Stimulated activated CD4-positive, alpha-beta T cell treated with anti-CD3 and anti-CD28 coated beads, Interleukin-1b, Interleukin-23, amount 100 ng/mL, for 48 hours (primary cell): ENCODE measurements at regions not wholly inside any gene's neighbourhood (a gene's known extent, or its start where the extent isn't known, plus 50 kb on each side); places are given as distances from the start of the nearest gene placed in this dataset.
"Not testable (repeated sequence)": the region's sequence is repeated elsewhere in the genome, so short reads cannot be mapped to it uniquely, and the experiment has no call there.

Experiments used
- DNase-seq: peaks from one replicate; pipeline ENCODE4 v3.0.0-alpha.2; 2020

DNA sequence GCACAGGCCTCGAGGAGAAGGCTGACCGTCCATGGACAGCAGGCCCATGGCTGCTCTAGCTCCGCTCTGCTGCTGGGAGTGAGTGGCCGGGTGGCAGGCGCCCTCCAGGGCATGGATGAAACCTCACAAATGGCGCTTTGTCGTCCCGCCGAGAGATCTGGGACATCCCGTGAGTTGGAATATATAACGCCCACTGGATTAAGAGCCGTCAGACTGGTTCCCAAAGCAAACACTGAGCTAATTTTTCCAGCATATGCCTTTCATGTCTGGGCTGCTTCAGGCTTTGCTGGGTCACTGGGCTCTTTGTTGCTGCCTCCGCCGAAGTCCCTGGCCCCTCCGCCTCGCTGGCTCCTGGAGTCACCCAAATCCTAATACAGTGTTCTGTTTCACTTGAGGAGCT lies 266.3 kb downstream of the FOXL1 start:
- no peak for DNase-seq

- DNase-seq = no peak
Measured at GRCh38 chr16:86846136-86846535, 267.8 kb downstream of the FOXL1 start.

DNA sequence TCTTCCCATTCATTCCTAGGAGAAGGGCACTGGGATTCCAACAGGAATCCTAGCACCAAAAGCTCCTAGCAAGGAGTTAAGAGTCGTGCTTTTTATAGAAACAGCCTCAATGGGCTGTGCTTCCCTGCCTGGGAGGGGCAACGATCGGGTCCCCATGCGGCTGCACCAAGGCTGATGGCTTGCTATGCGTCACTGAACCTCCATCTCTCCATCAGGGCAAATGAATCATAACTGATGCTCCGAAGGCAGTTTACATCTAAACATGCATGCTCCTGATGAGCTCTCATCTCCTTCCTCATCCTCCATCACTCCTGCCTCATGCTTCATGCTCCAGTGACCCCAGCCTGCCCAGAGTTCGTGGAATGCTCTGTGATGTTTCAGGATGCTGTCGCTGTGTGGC lies 270.5 kb downstream of the FOXL1 start:
- no peak for DNase-seq

- DNase-seq = no peak
Measured at GRCh38 chr16:86850670-86851069, 272.3 kb downstream of the FOXL1 start.

GRCh38 chr16:86852135-86852534 lies 273.8 kb downstream of the FOXL1 start:
- no peak for DNase-seq

- no peak for DNase-seq
Measured at GRCh38 chr16:86854058-86854621, 275.8 kb downstream of the FOXL1 start.

GRCh38 chr16:86854626-86855294 lies 276.4 kb downstream of the FOXL1 start:
- DNase-seq = no peak

DNA sequence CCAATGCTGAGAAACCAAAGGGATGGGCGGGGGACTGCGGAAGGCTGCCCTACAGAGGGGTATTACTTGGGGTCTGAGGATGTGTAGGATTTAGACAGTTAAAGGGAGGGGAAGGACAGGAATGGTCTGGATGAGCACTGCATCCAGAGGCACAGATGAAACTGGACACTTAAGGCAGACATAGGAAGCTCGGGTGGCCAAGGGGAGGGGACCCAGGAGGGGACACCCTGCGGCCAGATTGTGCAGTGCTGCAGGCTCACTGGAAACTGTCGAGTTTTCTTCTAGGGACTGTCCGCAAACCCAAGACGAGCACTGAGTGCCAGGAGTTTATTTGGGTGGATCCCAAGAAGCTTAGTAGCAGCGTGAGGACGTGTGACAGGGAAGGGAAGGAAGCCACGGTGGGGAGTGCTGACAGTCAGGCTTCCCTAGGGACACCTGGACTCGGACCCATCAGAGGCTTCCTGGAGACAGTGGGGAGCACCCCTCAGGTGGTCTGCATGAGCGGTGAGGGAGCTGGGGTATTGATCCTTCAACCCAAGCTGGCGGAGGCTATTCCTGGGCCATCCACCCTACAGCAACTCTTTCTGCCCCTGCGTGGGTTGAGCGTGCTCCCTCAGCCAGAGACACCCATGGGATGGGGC lies 278.7 kb downstream of the FOXL1 start:
- DNase-seq = no peak

DNA sequence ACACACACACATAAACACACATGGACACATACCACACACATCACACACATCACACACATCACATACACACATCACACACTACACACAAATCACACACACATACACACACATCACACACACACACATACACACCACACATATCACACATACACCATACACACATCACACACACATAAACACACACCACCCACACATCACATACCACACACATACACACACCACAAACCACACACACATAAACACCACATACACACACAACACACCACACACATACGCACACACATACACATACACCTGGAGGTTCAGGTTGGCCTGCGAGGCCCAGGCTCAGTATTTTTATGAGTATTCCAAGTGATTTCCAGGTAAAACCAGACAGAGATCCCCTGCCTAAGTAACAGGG lies 279.5 kb downstream of the FOXL1 start:
- DNase-seq = no peak

GRCh38 chr16:86858501-86858900 lies 280.2 kb downstream of the FOXL1 start:
- no peak for DNase-seq

DNA sequence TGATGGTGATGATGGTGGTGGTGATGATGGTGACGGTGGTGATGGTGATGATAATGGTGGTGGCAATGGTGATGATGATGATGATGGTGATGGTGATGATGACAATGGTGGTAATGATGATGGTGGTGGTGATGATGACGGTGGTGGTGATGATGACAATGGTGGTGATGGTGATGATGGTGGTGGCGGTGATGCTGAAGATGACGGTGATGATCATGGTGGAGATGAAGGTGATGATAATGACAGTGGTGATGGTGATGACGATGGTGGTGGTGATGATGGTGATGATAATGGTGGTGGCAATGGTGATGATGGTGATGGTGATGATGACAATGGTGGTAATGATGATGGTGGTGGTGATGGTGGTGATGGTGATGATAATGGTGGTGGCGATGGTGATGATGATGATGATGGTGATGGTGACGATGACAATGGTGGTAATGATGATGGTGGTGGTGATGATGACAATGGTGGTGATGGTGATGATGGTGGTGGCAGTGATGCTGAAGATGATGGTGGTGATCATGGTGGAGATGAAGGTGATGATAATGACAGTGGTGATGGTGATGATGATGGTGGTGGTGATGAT lies 283.0 kb downstream of the FOXL1 start:
- not testable (repeated sequence) for DNase-seq

GRCh38 chr16:86862595-86863280 lies 284.4 kb downstream of the FOXL1 start:
- no peak for DNase-seq

GRCh38 chr16:86863609-86864008 lies 285.3 kb downstream of the FOXL1 start:
- DNase-seq = no peak

GRCh38 chr16:86864586-86864985 lies 286.2 kb downstream of the FOXL1 start:
- DNase-seq = no peak

DNA sequence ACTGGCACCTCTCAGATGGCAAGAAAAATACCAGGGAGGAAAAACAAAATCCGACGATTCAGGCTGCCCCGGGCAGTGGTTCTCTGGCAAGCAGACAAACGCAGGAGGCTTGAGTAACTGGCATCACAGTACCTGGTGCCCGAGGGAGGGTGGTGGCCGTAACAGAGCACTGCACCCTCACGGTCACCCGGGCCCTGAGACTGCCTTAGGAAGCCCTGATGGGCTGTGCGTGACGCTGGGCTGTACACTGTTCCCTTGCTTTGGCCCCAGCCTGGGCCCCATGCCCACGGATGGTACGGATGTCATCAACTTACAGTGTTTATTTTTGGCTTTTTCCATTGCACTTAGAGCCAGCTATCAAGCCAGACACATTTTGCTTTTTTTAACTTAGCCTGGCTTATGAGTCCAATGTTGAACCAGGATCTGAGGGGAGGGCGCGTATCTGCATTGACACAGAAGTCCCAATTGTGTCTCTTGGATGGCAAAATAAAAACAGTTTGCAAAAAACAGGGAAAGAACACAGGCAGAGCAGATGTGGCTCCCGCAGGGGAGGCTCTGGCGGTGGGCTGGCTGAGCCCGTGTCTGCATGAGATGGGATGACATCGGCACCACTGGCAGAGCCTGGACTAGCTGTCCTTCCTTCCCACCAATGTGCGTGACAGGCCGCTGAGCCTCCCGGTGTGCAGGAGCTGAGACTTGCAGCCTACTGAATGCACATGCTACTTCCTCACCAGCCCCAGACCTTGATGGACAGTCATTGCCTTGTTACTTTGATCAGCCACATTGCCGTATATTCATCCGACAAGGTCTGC lies 287.7 kb downstream of the FOXL1 start:
- no peak for DNase-seq

DNA sequence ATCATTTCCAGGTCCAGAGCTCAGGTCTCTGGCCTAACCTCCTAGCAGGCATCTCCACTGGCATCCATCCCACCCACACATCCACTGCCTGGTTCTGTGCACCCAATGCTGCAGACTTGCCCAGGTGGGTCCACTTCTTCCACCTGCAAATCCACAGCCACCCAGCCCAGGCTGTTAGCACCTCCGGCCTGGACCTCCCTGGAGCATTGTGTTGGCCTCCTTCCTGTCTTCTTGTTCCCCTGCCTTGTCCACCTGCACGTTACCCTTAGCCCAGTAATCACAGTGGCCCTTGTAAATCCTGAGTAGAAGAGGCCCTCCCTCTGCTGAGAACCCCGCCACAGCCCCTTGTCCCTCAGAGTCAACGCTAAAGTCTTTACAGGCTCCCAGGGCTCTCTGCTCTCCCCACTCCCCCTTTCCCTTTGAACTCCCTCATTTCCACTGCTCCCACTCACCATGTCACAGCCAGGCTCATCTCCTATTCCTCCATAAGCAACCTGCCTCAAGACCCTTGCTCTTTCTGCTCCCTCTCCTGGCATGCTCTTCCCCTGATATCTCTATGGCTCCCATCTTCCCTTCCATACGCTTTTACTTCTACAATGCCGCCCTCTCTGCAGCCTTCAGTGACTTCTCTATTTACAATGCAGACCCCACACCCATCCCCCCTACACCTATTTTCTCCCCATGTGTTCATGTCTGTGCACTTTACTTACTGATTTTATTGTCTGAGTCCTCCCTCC lies 288.8 kb downstream of the FOXL1 start:
- DNase-seq = no peak

DNA sequence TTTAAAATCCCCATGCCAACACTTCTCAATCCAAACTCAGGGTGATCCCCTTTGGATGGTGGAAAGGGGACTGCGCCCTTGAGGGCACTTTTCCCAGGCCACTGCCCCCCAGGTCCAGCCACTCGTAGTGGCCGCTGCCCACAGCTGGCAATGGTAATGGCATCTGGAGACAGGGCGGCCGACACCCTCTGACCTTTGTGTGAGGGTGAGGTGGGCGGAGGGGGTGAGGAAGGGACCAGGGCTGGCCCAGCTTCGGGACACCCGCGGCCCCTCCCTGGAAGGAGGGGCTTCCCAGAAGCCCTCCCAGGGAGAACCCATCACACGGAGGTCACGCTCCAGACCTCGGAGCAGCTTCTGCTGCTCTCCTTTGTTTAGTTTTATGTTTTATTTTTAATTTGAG lies 289.7 kb downstream of the FOXL1 start:
- no peak for DNase-seq

- DNase-seq = no peak
Measured at GRCh38 chr16:86868786-86869185, 290.4 kb downstream of the FOXL1 start.

DNA sequence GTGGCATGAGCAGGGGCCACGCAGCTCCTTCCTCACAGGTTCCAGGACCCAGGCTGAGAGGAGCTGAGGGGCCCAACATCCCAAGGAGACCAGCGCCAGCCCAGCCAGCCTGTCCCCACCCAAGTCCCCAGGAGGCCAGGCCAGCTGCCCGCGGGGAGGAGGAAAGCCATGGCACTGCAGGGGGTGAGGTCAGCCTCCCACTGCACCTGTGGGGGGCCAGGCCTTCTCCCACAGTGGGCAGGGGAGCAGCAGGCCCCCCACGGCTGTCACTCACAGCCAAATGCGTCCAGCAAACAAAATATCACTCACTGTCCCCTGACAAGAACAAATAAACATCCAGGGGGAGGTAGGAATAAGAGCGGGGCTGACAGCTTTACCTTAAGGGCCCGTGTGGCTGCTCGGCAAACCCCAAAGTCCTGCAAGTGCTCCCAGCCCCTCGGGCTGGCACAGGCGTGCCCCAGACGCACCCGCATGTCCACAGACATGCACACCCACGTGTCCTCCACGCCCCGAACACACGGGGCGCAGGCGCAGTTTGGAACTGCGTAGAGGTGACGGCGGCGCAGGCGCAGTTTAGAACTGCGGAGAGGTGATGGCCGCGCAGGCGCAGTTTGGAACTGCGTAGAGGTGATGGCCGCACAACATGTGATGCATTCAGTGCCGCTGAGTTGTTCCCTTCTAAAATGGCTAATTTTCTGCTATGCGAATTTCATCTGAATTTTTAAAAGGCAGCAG lies 291.1 kb downstream of the FOXL1 start:
- DNase-seq = no peak

DNA sequence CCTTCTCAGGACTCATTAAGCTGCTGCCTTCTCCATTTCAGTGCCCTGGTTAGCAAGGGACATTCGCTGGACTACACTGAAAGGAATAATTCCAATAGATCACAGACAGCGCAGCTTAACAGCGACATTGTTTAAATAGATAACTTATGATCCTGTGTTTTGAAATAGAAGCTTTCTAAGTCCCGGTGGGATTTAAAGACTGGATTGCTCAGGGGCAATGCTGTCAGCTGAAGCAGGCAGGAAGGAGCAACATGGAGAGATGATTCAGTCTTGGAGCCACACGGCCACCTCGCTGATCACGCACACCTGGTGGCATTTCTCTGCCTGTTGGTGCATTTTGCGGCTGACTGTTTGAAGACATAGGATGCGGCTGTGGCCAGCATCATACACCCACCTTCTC lies 292.0 kb downstream of the FOXL1 start:
- DNase-seq = no peak

GRCh38 chr16:86872131-86872530 lies 293.8 kb downstream of the FOXL1 start:
- DNase-seq = no peak
